CD4-positive, alpha-beta T cell (primary cell): ENCODE measurements at regions not wholly inside any gene's neighbourhood (a gene's known extent, or its start where the extent isn't known, plus 50 kb on each side); places are given as distances from the start of the nearest gene placed in this dataset.

Source experiments
- ATAC-seq: fragments of 200-7000 bp; cut with Tn5 transposase; one replicate; pipeline ENCODE4 v1.10.0; 2022; ENCODE audit warnings: mild to moderate bottlenecking; ENCODE audit not compliant: poor library complexity
- CTCF ChIA-PET: fragments of 350-600 bp; sonication (Branson Sonifier 250); formaldehyde crosslinking; loops from one replicate; lab custom pipeline; 2021; ENCODE audit warnings: antibody characterized with exemption, inconsistent platforms; lab: Charles Lee
- POLR2A ChIA-PET: fragments of 350-600 bp; sonication (Branson Sonifier 250); formaldehyde crosslinking; loops from one replicate; lab custom pipeline; 2021; ENCODE audit warnings: antibody characterized with exemption, inconsistent platforms; lab: Charles Lee
- DNase-seq, 14 experiments: peaks; one replicate each; pipeline ENCODE4 v3.0.0-alpha.2; 2013 to 2020; ENCODE audit warnings: mixed read lengths in 2 of 14
- H3K27ac ChIP-seq, 2 donors: one replicate each; pipeline versions ENCODE4 v1.5.1 to v1.7.0; 2013; ENCODE audit warnings: low read length in 2 of 2, low read depth in 1 of 2, mild to moderate bottlenecking in 1 of 2
- H3K27me3 ChIP-seq, 2 experiments: 1 replicate in 1 of 2; 2 replicates in 1 of 2; pipeline versions ENCODE4 v1.6.1 to v1.7.0; 2013; ENCODE audit warnings: low read length in 2 of 2, control low read depth in 1 of 2, mild to moderate bottlenecking in 1 of 2, moderate library complexity in 1 of 2; ENCODE audit not compliant: insufficient read depth in 2 of 2, control insufficient read depth in 1 of 2
- H3K36me3 ChIP-seq: one replicate; pipeline ENCODE4 v1.6.1; 2013; ENCODE audit warnings: low read length, control low read depth; ENCODE audit not compliant: insufficient read depth
- H3K4me1 ChIP-seq: one replicate; pipeline ENCODE4 v1.6.1; 2013; ENCODE audit warnings: low read length, control low read depth; ENCODE audit not compliant: insufficient read depth
- H3K4me3 ChIP-seq: one replicate; pipeline ENCODE4 v1.5.1; 2013; ENCODE audit warnings: mild to moderate bottlenecking, low read length, moderate library complexity
- H3K9me3 ChIP-seq, 2 experiments: 1 replicate in 1 of 2; 2 replicates in 1 of 2; pipeline versions ENCODE4 v1.6.1 to v1.7.0; 2013; ENCODE audit warnings: low read length in 2 of 2, mild to moderate bottlenecking in 2 of 2, control low read depth in 1 of 2, moderate library complexity in 1 of 2; ENCODE audit not compliant: control insufficient read depth in 1 of 2, insufficient read depth in 1 of 2
- H3K27ac Mint-ChIP-seq: one replicate; pipeline ENCODE4 v1.8.0; 2020; ENCODE audit warnings: mixed read lengths
- H3K27me3 Mint-ChIP-seq: one replicate; pipeline ENCODE4 v1.8.0; 2021; ENCODE audit warnings: mixed read lengths
- H3K36me3 Mint-ChIP-seq: one replicate; pipeline ENCODE4 v1.8.0; 2021; ENCODE audit warnings: low read depth, mixed read lengths
- H3K4me1 Mint-ChIP-seq: one replicate; pipeline ENCODE4 v1.8.0; 2021; ENCODE audit warnings: low read depth, mixed read lengths
- H3K4me3 Mint-ChIP-seq: one replicate; pipeline ENCODE4 v1.8.0; 2020; ENCODE audit warnings: mild to moderate bottlenecking, mixed read lengths
- H3K9me3 Mint-ChIP-seq: one replicate; pipeline ENCODE4 v1.8.0; 2020; ENCODE audit warnings: mixed read lengths
- CTCF ChIP-seq: fragments of 200-600 bp; IDR thresholded peaks from one replicate; pipeline ENCODE4 v1.8.0; 2022; ENCODE audit warnings: antibody characterized with exemption, mild to moderate bottlenecking
- intact Hi-C, 2 experiments: fragments of 100-400 bp; cut with DNase I in 1 of 2; cut with micrococcal nuclease in 1 of 2; formaldehyde crosslinking; loops; one replicate each; pipeline versions ENCODE4 v1.15.1 to v1.9.0; 2023 to 2025; cut with DNase I, micrococcal nuclease

GRCh38 chr21:27532076-27532475 is 565.2 kb upstream of the ADAMTS5 start:
- ChIA-PET CTCF (no interaction called here), POLR2A (no interaction called here)
- Histone ChIP-seq H3K4me1 (no peaks in the 10 kb centered on the region), H3K36me3 (no peaks in the 10 kb centered on the region), H3K9me3 (peaks cover 0 to 4% of the 10 kb centered on the region in 2 experiments), H3K27me3 (no peaks in the 10 kb centered on the region), H3K27ac (no peak overlapping the region), H3K4me3 (no peak overlapping the region)
- no peaks in the 10 kb centered on the region for H3K27me3 Mint-ChIP-seq
- H3K36me3 Mint-ChIP-seq = no peaks in the 10 kb centered on the region
- no peak overlapping the region for H3K4me3 Mint-ChIP-seq
- no peak for DNase-seq
- no peak for TF ChIP-seq CTCF
- H3K27ac Mint-ChIP-seq = no peak overlapping the region
- H3K4me1 Mint-ChIP-seq = no peaks in the 10 kb centered on the region
- intact Hi-C loops = no loop called here
- H3K9me3 Mint-ChIP-seq = peaks cover 4% of the 10 kb centered on the region
- no peak for ATAC-seq

- ChIA-PET POLR2A (no interaction called here), CTCF (no interaction called here)
- no peaks in the 10 kb centered on the region for H3K4me1 Mint-ChIP-seq
- H3K4me3 ChIP-seq = no peak overlapping the region
- TF ChIP-seq CTCF = no peak
- DNase-seq (no peak), ATAC-seq (no peak)
- no peaks in the 10 kb centered on the region for H3K27me3 ChIP-seq
- H3K27ac Mint-ChIP-seq = no peak overlapping the region
- H3K36me3 Mint-ChIP-seq = no peaks in the 10 kb centered on the region
- no peak overlapping the region for H3K27ac ChIP-seq
- H3K9me3 ChIP-seq = peaks cover 0 to 4% of the 10 kb centered on the region in 2 experiments
- H3K9me3 Mint-ChIP-seq = peaks cover 4% of the 10 kb centered on the region
- intact Hi-C loops = no loop called here
- H3K4me3 Mint-ChIP-seq = no peak overlapping the region
- H3K4me1 ChIP-seq = no peaks in the 10 kb centered on the region
- H3K36me3 ChIP-seq = no peaks in the 10 kb centered on the region
- H3K27me3 Mint-ChIP-seq = no peaks in the 10 kb centered on the region
Observed at GRCh38 chr21:27528697-27529096, 561.8 kb upstream of the ADAMTS5 start.

- Histone ChIP-seq H3K36me3 (no peaks in the 10 kb centered on the region), H3K4me1 (no peaks in the 10 kb centered on the region), H3K27me3 (no peaks in the 10 kb centered on the region), H3K27ac (no peak overlapping the region), H3K4me3 (no peak overlapping the region), H3K9me3 (no peaks in the 10 kb centered on the region)
- no peaks in the 10 kb centered on the region for H3K27me3 Mint-ChIP-seq
- TF ChIP-seq CTCF = no peak
- H3K4me1 Mint-ChIP-seq = no peaks in the 10 kb centered on the region
- H3K27ac Mint-ChIP-seq = no peak overlapping the region
- DNase-seq (no peak), ATAC-seq (no peak)
- intact Hi-C loops = no loop called here
- ChIA-PET POLR2A (no interaction called here), CTCF (no interaction called here)
- no peak overlapping the region for H3K4me3 Mint-ChIP-seq
- H3K9me3 Mint-ChIP-seq = peaks cover 5% of the 10 kb centered on the region
- no peaks in the 10 kb centered on the region for H3K36me3 Mint-ChIP-seq
Observed at GRCh38 chr21:27526451-27526850, 559.6 kb upstream of the ADAMTS5 start.
